GM23248 (cell line): ENCODE measurements at regions not wholly inside any gene's neighbourhood (a gene's known extent, or its start where the extent isn't known, plus 50 kb on each side); places are given as distances from the start of the nearest gene placed in this dataset.
"Not testable (repeated sequence)": the region's sequence is repeated elsewhere in the genome, so short reads cannot be mapped to it uniquely, and the experiment has no call there.

Experiments used
- DNase-seq: peaks from one replicate; pipeline ENCODE4 v3.0.0-alpha.2; 2015
- H2AFZ ChIP-seq: fragments of 200-600 bp; sonication (generic); 2 replicates; pipeline ENCODE4 v1.6.1; 2016; ENCODE audit warnings: antibody characterized with exemption
- H3F3A ChIP-seq: fragments of 200-600 bp; sonication (generic); 2 replicates; pipeline ENCODE4 v1.6.1; 2016; ENCODE audit warnings: mild to moderate bottlenecking, antibody characterized with exemption, mixed run types; ENCODE audit not compliant: insufficient read depth
- H3K27ac ChIP-seq: fragments of 200-600 bp; sonication (generic); 2 replicates; pipeline ENCODE4 v1.5.1; 2016; ENCODE audit warnings: mild to moderate bottlenecking
- H3K27me3 ChIP-seq: fragments of 200-600 bp; sonication (generic); replicated peaks from 2 replicates; pipeline ENCODE4 v1.6.1; 2016; ENCODE audit warnings: mild to moderate bottlenecking; ENCODE audit not compliant: insufficient read depth
- H3K36me3 ChIP-seq: fragments of 200-600 bp; sonication (generic); 2 replicates; pipeline ENCODE4 v1.6.1; 2016; ENCODE audit warnings: low read depth, mild to moderate bottlenecking
- H3K4me1 ChIP-seq: fragments of 200-600 bp; sonication (generic); 2 replicates; pipeline ENCODE4 v1.6.1; 2016; ENCODE audit warnings: mild to moderate bottlenecking; ENCODE audit not compliant: insufficient read depth
- H3K4me2 ChIP-seq: fragments of 200-600 bp; sonication (generic); one replicate; pipeline ENCODE4 v1.6.1; 2016; ENCODE audit warnings: mild to moderate bottlenecking; ENCODE audit not compliant: unreplicated experiment
- H3K4me3 ChIP-seq: fragments of 200-600 bp; sonication (generic); 2 replicates; pipeline ENCODE4 v1.5.1; 2016; ENCODE audit warnings: mild to moderate bottlenecking
- H3K79me2 ChIP-seq: fragments of 200-600 bp; sonication (generic); 2 replicates; pipeline ENCODE4 v1.6.1; 2016; ENCODE audit warnings: mild to moderate bottlenecking; ENCODE audit not compliant: insufficient read depth
- H3K9ac ChIP-seq: fragments of 200-600 bp; sonication (generic); 2 replicates; pipeline ENCODE4 v1.6.1; 2016; ENCODE audit warnings: mild to moderate bottlenecking
- H3K9me2 ChIP-seq: fragments of 200-600 bp; sonication (generic); 2 replicates; pipeline ENCODE4 v1.6.1; 2016; ENCODE audit warnings: mixed run types, mild to moderate bottlenecking, moderate library complexity; ENCODE audit not compliant: insufficient read depth
- H3K9me3 ChIP-seq: fragments of 200-600 bp; sonication (generic); one replicate; pipeline ENCODE4 v1.6.1; 2017; ENCODE audit warnings: low read depth
- H4K20me1 ChIP-seq: fragments of 200-600 bp; sonication (generic); 2 replicates; pipeline ENCODE4 v1.6.0; 2016; ENCODE audit not compliant: insufficient read depth
- EZH2 ChIP-seq: fragments of 200-600 bp; sonication (generic); IDR thresholded peaks from 2 replicates; pipeline ENCODE4 v1.6.1; 2018; ENCODE audit warnings: antibody characterized with exemption, mild to moderate bottlenecking; ENCODE audit not compliant: insufficient read depth, poor library complexity, severe bottlenecking
- EZH2phosphoT487 ChIP-seq: fragments of 200-600 bp; sonication (generic); IDR thresholded peaks from 2 replicates; pipeline ENCODE4 v1.6.1; 2018; ENCODE audit warnings: antibody characterized with exemption, moderate library complexity, mild to moderate bottlenecking, low read depth; ENCODE audit not compliant: insufficient read depth
- WGBS, 2 experiments: methylation state at CpG; one replicate each; pipeline ENCODE4 v1.1.6; 2015 to 2017; ENCODE audit warnings: low lambda C conversion rate in 2 of 2, low coverage in 1 of 2; ENCODE audit errors: missing lambda C conversion rate in 2 of 2; 5-methylcytosine and 5-hydroxymethylcytosine counted together
- in situ Hi-C: fragments of 300-500 bp; cut with MboI; formaldehyde crosslinking; loops from 2 replicates; pipeline ENCODE4 v1.15.0; 2020

DNA sequence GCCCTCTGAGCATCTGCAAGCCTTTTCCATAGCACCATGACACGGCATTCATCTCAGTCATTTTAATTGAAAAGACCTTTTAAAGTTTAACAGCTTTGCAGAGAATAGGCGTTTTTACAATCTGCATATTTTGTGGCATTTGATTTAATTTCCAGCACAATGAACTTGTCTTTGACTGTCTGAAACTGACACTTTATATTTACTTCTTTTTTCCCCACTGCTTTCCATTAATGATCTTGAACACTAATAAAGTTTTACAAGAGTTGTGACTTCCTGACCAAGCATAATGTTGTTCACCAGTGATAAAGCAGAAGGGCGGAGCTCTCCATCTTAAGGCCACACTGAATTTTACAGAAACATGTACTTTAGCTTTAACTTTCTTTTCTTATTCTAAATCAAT lies 548.7 kb downstream of the FAM181B start:
- no peak overlapping the region for H3K4me3 ChIP-seq
- no peaks in the 10 kb centered on the region for H4K20me1 ChIP-seq
- H3K79me2 ChIP-seq: no peaks in the 10 kb centered on the region
- 17 to 18% methylated on average over 3 of the region's 3 CpGs for WGBS, 2 experiments
- in situ Hi-C loops: no loop called here
- no peaks in the 10 kb centered on the region for H3F3A ChIP-seq
- no peak overlapping the region for H3K4me2 ChIP-seq
- H3K9me2 ChIP-seq: no peaks in the 10 kb centered on the region
- no peaks in the 10 kb centered on the region for H3K27me3 ChIP-seq
- no peak overlapping the region for H3K9ac ChIP-seq
- no peak for DNase-seq
- no peak overlapping the region for H3K27ac ChIP-seq
- no peaks in the 10 kb centered on the region for H3K36me3 ChIP-seq
- H3K9me3 ChIP-seq: no peaks in the 10 kb centered on the region
- no peaks in the 10 kb centered on the region for H3K4me1 ChIP-seq
- TF ChIP-seq EZH2 (no peak), EZH2phosphoT487 (no peak)
- no peak overlapping the region for H2AFZ ChIP-seq

DNA sequence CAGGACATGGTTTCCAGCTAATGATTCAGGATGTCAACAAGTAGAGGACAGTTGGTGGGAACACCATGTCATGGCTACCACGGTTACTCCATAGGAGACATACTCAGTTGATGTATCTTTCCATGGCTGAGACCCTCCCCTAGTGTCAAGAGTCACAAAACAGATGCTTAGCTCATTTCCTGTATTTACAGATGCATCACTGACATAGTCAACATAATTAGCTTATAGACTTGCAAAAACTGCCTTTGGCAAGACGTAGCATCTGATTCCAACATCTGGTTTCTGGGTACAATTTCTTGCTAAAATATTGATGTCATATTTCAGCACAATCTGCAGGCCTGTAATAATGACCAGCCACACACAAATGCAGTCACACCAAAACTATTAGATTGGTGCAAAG lies 550.3 kb downstream of the FAM181B start:
- TF ChIP-seq EZH2 (no peak), EZH2phosphoT487 (no peak)
- Histone ChIP-seq H3K79me2 (no peaks in the 10 kb centered on the region), H3K36me3 (no peaks in the 10 kb centered on the region), H3F3A (no peaks in the 10 kb centered on the region), H3K27me3 (no peaks in the 10 kb centered on the region), H2AFZ (no peak overlapping the region), H3K9ac (no peak overlapping the region), H3K9me2 (no peaks in the 10 kb centered on the region), H3K27ac (no peak overlapping the region), H3K4me3 (no peak overlapping the region), H3K4me1 (no peaks in the 10 kb centered on the region), H4K20me1 (no peaks in the 10 kb centered on the region), H3K4me2 (no peak overlapping the region), H3K9me3 (no peaks in the 10 kb centered on the region)
- DNase-seq: no peak
- in situ Hi-C loops: no loop called here
- 0 to 4% methylated on average over 2 of the region's 2 CpGs for WGBS, 2 experiments

DNA sequence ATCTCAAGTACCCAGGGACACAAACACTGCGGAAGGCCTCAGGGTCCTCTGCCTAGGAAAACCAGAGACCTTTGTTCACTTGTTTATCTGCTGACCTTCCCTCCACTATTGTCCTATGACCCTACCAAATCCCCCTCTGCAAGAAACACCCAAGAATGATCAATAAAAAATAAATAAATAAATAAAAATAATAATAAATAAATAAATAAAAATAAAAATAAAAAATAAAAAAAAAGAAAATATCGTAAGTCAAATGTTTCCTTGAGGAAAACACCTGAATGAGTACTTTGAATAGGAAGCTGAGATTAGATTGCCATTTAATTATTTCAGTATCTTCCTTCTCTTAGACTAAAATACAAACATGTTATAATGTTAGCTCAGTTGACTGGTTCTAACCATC lies 551.0 kb downstream of the FAM181B start:
- H4K20me1 ChIP-seq, H3K4me3 ChIP-seq, H3K27ac ChIP-seq, H3K27me3 ChIP-seq, H3K4me2 ChIP-seq, H3K4me1 ChIP-seq, DNase-seq, H2AFZ ChIP-seq, H3K36me3 ChIP-seq, H3K9me2 ChIP-seq, in situ Hi-C loops, H3K79me2 ChIP-seq, H3K9ac ChIP-seq, H3K9me3 ChIP-seq, H3F3A ChIP-seq: not testable (repeated sequence)
- 22% methylated on average over 1 of the region's 2 CpGs for WGBS, 2 experiments

GRCh38 chr11:82181796-82182195 lies 551.9 kb downstream of the FAM181B start:
- WGBS, 2 experiments: 70 to 87% methylated on average over 9 to 25 of the region's 25 CpGs
- H3K9me2 ChIP-seq, in situ Hi-C loops, H3K4me3 ChIP-seq, DNase-seq, H3K4me1 ChIP-seq, H3K27ac ChIP-seq, H3K79me2 ChIP-seq, H4K20me1 ChIP-seq, H3K9ac ChIP-seq, H3K4me2 ChIP-seq, H2AFZ ChIP-seq, H3F3A ChIP-seq, H3K36me3 ChIP-seq, H3K9me3 ChIP-seq, H3K27me3 ChIP-seq: not testable (repeated sequence)

GRCh38 chr11:82176945-82177344 lies 556.7 kb downstream of the FAM181B start:
- TF ChIP-seq EZH2 (no peak), EZH2phosphoT487 (no peak)
- Histone ChIP-seq H3K9me2 (no peaks in the 10 kb centered on the region), H3K79me2 (no peaks in the 10 kb centered on the region), H2AFZ (no peak overlapping the region), H3K4me1 (no peaks in the 10 kb centered on the region), H3F3A (no peaks in the 10 kb centered on the region), H3K36me3 (no peaks in the 10 kb centered on the region), H3K4me2 (no peak overlapping the region), H3K9me3 (no peaks in the 10 kb centered on the region), H3K27me3 (no peaks in the 10 kb centered on the region), H3K4me3 (no peak overlapping the region), H4K20me1 (no peaks in the 10 kb centered on the region), H3K27ac (no peak overlapping the region), H3K9ac (no peak overlapping the region)
- no peak for DNase-seq
- in situ Hi-C loops: no loop called here
- WGBS, 2 experiments: 4 to 8% methylated on average over 2 of the region's 2 CpGs
